ENCODE measurements at regions not wholly inside any gene's neighbourhood (a gene's known extent, or its start where the extent isn't known, plus 50 kb on each side); places are given as distances from the start of the nearest gene placed in this dataset.
A peak's percentile ranks its signal among the peaks of the same experiment; 100 is the strongest.

- H3K27ac ChIP-seq, result peak overlapping the region in 5 of 12 donors; percentile 20 to 70 (median 49)
- no peak for ATAC-seq
- intact Hi-C loops (cut with DNase I), result loop anchor here in 1 of 10 donors (5.0 kb wide), 1 partner anchor 37 kb away; no protein-coding TSS in a partner anchor
Measured at GRCh38 chr9:87034841-87035240, 87.5 kb upstream of the GAS1 start.

GRCh38 chr9:87035879-87036278, 88.6 kb upstream of the GAS1 start:
- WGBS, 4 donors, result 59 to 77% (median 70%) methylated on average over 5 of the region's 5 CpGs
- no peaks in the 10 kb centered on the region for H3K27me3 ChIP-seq
- DNase-seq (no peak), ATAC-seq (no peak)
- intact Hi-C loops (cut with DNase I), result loop anchor here in 1 of 10 donors (5.0 kb wide), 1 partner anchor 36 kb away; no protein-coding TSS in a partner anchor
- no peaks in the 10 kb centered on the region for H3K36me3 ChIP-seq
- H3K27ac ChIP-seq, result peak overlapping the region in 1 of 12 donors; percentile 70
- TF ChIP-seq POLR2A (IDR thresholded peaks at IDR 0.05), result no peak
- TF ChIP-seq, protein P1, sequence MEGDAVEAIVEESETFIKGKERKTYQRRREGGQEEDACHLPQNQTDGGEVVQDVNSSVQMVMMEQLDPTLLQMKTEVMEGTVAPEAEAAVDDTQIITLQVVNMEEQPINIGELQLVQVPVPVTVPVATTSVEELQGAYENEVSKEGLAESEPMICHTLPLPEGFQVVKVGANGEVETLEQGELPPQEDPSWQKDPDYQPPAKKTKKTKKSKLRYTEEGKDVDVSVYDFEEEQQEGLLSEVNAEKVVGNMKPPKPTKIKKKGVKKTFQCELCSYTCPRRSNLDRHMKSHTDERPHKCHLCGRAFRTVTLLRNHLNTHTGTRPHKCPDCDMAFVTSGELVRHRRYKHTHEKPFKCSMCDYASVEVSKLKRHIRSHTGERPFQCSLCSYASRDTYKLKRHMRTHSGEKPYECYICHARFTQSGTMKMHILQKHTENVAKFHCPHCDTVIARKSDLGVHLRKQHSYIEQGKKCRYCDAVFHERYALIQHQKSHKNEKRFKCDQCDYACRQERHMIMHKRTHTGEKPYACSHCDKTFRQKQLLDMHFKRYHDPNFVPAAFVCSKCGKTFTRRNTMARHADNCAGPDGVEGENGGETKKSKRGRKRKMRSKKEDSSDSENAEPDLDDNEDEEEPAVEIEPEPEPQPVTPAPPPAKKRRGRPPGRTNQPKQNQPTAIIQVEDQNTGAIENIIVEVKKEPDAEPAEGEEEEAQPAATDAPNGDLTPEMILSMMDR (IDR thresholded peaks at IDR 0.05), result no peak
- H3K4me1 ChIP-seq, result peaks cover 0 to 14% (median 0%) of the 10 kb centered on the region in 12 donors
- H3K4me3 ChIP-seq, result no peak overlapping the region
- no peaks in the 10 kb centered on the region for H3K9me3 ChIP-seq

More at GRCh38 chr9:87034841-87035240, 87.5 kb upstream of the GAS1 start:
- Histone ChIP-seq H3K36me3 (no peaks in the 10 kb centered on the region), H3K4me3 (no peak overlapping the region), H3K9me3 (no peaks in the 10 kb centered on the region), H3K27me3 (no peaks in the 10 kb centered on the region), H3K4me1 (peaks cover 0 to 14% (median 0%) of the 10 kb centered on the region in 12 donors)
- WGBS, 4 donors, result 87% methylated on average over 8 of the region's 8 CpGs
- no peak for DNase-seq
- TF ChIP-seq, protein P1 (IDR thresholded peaks at IDR 0.05), result no peak
- no peak for TF ChIP-seq POLR2A (IDR thresholded peaks at IDR 0.05)

DNA sequence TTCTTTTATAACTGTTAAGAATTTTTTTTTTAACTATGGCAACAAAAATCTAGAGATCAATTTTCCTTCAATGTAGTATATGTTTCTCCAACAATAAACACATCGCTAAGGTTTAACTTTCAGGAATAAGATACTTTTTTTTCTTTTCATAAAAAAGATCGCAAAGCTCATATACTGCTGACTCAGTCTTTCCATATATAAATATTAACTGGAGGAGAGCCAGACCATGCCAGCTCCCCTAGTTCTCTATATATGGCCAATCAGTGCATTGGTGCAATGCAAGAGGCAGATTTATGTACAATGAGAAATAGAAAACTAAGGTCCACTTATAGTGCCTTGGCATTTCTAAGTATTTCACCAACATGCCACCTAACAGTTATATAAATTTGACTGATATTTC, 89.2 kb upstream of the GAS1 start:
- ATAC-seq (no peak), DNase-seq (no peak)
- Histone ChIP-seq H3K27me3 (no peaks in the 10 kb centered on the region), H3K9me3 (no peaks in the 10 kb centered on the region), H3K36me3 (no peaks in the 10 kb centered on the region), H3K4me3 (no peak overlapping the region), H3K27ac (peak overlapping the region in 1 of 12 donors; percentile 70), H3K4me1 (peaks cover 0 to 14% (median 0%) of the 10 kb centered on the region in 12 donors)
- no peak for TF ChIP-seq POLR2A (IDR thresholded peaks at IDR 0.05)
- TF ChIP-seq, protein P1 (IDR thresholded peaks at IDR 0.05), result no peak
- intact Hi-C loops (cut with DNase I), result loop anchor here in 1 of 10 donors (5.0 kb wide), 1 partner anchor 36 kb away; no protein-coding TSS in a partner anchor
- WGBS, 4 donors, result 87 to 91% (median 89%) methylated on average over 2 of the region's 2 CpGs

GRCh38 chr9:87039809-87040392, 92.6 kb upstream of the GAS1 start:
- no peak for DNase-seq
- no peak for ATAC-seq
- Histone ChIP-seq H3K27ac (no peak overlapping the region), H3K27me3 (no peaks in the 10 kb centered on the region), H3K9me3 (no peaks in the 10 kb centered on the region), H3K4me1 (peaks cover 0 to 5% (median 0%) of the 10 kb centered on the region in 12 donors), H3K4me3 (no peak overlapping the region), H3K36me3 (no peaks in the 10 kb centered on the region)
- TF ChIP-seq, protein P1 (IDR thresholded peaks at IDR 0.05), result no peak
- no peak for TF ChIP-seq POLR2A (IDR thresholded peaks at IDR 0.05)
- intact Hi-C loops (cut with DNase I), result loop anchor here in 1 of 10 donors (5.0 kb wide), 1 partner anchor 32 kb away; no protein-coding TSS in a partner anchor
- 89 to 95% (median 91%) methylated on average over 1 of the region's 1 CpG for WGBS, 4 donors

All from heart left ventricle (tissue), 16 donors.